Ectodermal cell (in vitro differentiated cells): ENCODE measurements at regions not wholly inside any gene's neighbourhood (a gene's known extent, or its start where the extent isn't known, plus 50 kb on each side); places are given as distances from the start of the nearest gene placed in this dataset.

Experiments
- H3K27ac ChIP-seq: 2 replicates; pipeline ENCODE4 v1.7.0; 2013; ENCODE audit warnings: mild to moderate bottlenecking, low read depth, low read length; ENCODE audit not compliant: insufficient read depth, poor library complexity, severe bottlenecking
- H3K27me3 ChIP-seq: 2 replicates; pipeline ENCODE4 v1.7.0; 2013; ENCODE audit warnings: mild to moderate bottlenecking, low read length; ENCODE audit not compliant: insufficient read depth, control insufficient read depth, poor library complexity, severe bottlenecking
- H3K36me3 ChIP-seq: one replicate; pipeline ENCODE4 v1.7.0; 2013; ENCODE audit warnings: low read length; ENCODE audit not compliant: control insufficient read depth, insufficient read depth
- H3K4me1 ChIP-seq: one replicate; pipeline ENCODE4 v1.7.0; 2013; ENCODE audit warnings: low read length; ENCODE audit not compliant: control insufficient read depth, insufficient read depth
- H3K4me3 ChIP-seq: 2 replicates; pipeline ENCODE4 v1.7.0; 2013; ENCODE audit warnings: low read depth, low read length, control low read depth; ENCODE audit not compliant: insufficient read depth
- H3K9me3 ChIP-seq: 2 replicates; pipeline ENCODE4 v1.7.0; 2013; ENCODE audit warnings: mild to moderate bottlenecking, low read length, moderate library complexity; ENCODE audit not compliant: control insufficient read depth
- WGBS, 2 experiments: methylation state at CpG; one replicate each; pipeline ENCODE4 v1.1.7; 2013; ENCODE audit warnings: missing lambda C conversion rate in 2 of 2; 5-methylcytosine and 5-hydroxymethylcytosine counted together

DNA sequence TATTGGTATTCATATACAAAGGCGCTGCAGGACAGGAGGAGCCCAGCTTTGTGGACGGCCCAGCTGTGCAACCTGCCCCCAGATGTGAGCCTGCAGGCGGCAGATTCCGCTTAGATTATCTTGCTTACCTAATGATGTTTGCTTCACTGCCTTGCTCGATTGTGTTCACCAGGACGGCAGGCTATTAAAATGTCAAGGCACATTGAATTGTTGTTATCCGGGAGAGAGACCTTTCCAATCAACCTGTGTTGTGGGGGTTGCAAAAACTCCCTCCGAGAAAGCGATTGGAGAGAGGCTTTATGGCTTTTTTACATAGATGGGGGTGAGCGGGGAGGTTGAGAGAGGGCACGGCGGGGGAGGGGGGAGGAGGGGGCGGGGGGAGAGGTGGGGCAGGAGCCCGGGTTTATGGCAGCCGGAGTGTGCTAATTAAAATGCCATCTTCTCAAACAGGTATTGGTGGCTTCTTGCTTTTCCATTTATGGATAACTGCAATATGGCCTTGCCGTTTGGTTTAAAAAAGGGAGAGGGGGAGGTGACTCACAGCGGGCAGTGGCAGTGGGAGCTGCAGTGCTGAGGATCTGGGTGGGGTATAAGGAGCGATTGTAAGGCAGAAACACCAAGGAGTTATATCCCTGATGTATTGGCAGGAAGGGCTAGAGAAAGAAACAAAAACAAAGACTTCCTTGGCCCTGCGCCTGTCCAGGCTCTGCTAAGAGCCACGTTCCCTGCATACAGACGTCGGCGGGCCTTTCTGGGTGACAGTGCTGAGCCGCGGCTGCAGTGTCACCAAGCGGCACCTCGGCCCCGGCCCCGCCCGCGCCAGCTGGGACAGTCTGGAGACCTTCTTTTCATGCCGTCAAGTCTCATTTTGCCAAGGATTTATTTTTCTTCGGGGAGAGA lies 97.2 kb downstream of the INSIG2 start:
- 4 to 6% methylated on average over 27 to 32 of the region's 33 CpGs for WGBS, 2 experiments
- no peaks in the 10 kb centered on the region for H3K9me3 ChIP-seq
- H3K27ac ChIP-seq, result peak overlapping the region; percentile 93
- H3K4me3 ChIP-seq, result peak overlapping the region; percentile 76
- no peaks in the 10 kb centered on the region for H3K36me3 ChIP-seq
- peaks cover 5% of the 10 kb centered on the region for H3K4me1 ChIP-seq
- no peaks in the 10 kb centered on the region for H3K27me3 ChIP-seq

DNA sequence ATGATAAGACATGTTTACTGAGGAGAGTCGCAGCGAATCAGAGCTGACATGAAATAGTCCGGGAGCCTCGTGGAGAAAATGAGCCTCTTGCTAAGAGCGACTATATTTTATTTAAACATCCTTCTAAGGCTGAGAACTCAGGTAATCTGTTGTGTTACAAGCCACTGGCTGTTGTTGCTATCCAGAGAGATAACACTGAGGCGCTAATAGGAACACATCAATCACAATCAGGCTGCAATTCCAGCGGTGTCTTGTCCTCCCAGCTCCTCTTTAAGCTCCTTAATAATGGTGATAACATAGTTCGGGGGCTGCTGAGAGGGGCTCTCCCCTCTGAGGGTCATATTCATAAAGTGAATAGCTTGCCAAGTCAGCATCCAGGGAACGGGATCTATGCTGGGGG lies 95.1 kb downstream of the INSIG2 start:
- Histone ChIP-seq H3K9me3 (no peaks in the 10 kb centered on the region), H3K4me3 (no peak overlapping the region), H3K36me3 (no peaks in the 10 kb centered on the region), H3K27ac (no peak overlapping the region), H3K27me3 (no peaks in the 10 kb centered on the region), H3K4me1 (peaks cover 5% of the 10 kb centered on the region)
- 89 to 91% methylated on average over 9 of the region's 9 CpGs for WGBS, 2 experiments

DNA sequence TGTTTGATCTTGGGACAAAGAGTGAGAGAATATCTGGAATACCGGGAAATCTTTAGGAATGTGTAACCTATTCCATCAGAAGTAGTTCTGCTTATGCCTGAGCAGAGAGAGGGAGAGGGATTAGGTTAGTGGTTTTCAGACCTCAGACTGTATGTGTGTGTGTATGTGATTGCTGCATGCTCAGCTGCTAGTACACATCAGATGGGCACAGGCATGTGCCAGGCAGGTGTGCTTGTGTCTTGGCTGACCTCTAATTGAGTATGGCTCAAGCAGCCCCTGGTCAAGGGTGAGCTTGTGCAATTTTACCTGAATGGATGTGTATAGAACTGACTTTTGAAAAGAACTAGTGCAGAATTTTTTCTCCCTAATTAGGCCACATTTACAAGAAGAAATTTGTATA lies 91.2 kb downstream of the INSIG2 start:
- no peak overlapping the region for H3K27ac ChIP-seq
- H3K27me3 ChIP-seq, result no peaks in the 10 kb centered on the region
- H3K36me3 ChIP-seq, result no peaks in the 10 kb centered on the region
- H3K4me3 ChIP-seq, result no peak overlapping the region
- WGBS, 2 experiments, result 91 to 98% methylated on average over 1 of the region's 1 CpG
- H3K4me1 ChIP-seq, result no peaks in the 10 kb centered on the region
- H3K9me3 ChIP-seq, result no peaks in the 10 kb centered on the region

DNA sequence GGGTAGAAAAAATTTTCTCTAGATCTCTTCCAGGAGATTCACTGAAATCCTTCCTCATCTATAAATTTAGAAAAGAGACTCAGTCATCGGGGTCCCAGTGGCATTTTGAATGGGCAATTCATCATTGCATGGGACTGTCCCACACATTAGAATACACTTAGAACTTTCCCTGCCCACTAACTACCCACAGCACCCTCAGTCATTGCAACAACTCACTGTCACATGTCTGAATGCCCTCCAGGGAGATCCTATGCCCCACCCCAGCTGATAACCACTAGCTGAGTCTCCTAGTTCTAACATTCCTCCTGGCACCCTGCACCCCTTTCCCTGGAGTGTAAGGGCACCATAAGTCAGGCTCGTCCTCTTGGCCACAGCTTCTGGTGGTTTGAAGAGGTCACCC lies 89.6 kb downstream of the INSIG2 start:
- Histone ChIP-seq H3K4me3 (no peak overlapping the region), H3K9me3 (no peaks in the 10 kb centered on the region), H3K4me1 (no peaks in the 10 kb centered on the region), H3K36me3 (no peaks in the 10 kb centered on the region), H3K27ac (no peak overlapping the region), H3K27me3 (no peaks in the 10 kb centered on the region)
- 91 to 95% methylated on average over 2 of the region's 2 CpGs for WGBS, 2 experiments

DNA sequence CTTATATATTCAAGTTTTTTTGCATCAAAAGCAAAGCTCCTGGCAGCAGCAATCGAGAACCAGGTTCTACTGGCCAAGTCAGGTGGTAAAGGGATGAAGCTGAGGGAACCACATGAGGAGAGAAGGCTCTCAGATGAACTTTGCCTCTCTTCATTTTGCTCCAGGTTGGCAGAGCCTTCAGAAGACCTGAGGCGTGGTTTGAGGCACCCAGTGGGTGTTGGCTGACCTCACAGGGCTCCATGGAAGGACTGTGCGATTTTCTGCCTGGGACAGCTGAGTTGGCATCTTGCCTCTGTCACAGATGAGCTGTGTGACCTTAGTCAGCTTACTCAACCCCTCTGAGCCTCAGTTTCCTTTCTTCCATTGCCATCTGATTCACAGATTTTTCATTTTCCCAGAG lies 89.0 kb downstream of the INSIG2 start:
- Histone ChIP-seq H3K4me3 (no peak overlapping the region), H3K36me3 (no peaks in the 10 kb centered on the region), H3K27ac (no peak overlapping the region), H3K9me3 (no peaks in the 10 kb centered on the region), H3K27me3 (no peaks in the 10 kb centered on the region), H3K4me1 (no peaks in the 10 kb centered on the region)
- WGBS, 2 experiments, result 91 to 95% methylated on average over 3 of the region's 3 CpGs

DNA sequence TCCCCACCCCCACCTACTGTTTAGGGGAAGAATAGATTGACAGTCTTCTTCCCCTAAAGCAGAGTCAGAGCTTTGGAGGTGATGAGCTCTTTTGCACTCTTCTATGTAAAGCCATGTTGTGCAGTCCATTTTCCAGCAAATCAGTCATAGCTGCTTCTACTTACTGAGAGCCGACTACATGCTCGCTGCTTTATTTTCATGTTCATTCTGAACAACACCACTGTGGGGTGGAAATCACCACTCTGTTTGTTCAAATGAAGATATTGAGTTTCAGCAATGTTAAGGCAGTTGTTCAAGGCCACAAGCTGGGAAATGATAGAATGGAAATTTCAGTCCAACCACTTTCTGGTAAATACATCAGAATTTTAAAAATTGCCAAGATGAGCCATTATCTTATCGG lies 88.3 kb downstream of the INSIG2 start:
- H3K36me3 ChIP-seq, result no peaks in the 10 kb centered on the region
- H3K27ac ChIP-seq, result no peak overlapping the region
- H3K27me3 ChIP-seq, result no peaks in the 10 kb centered on the region
- H3K4me1 ChIP-seq, result no peaks in the 10 kb centered on the region
- WGBS, 2 experiments, result 97 to 98% methylated on average over 3 of the region's 3 CpGs
- no peak overlapping the region for H3K4me3 ChIP-seq
- no peaks in the 10 kb centered on the region for H3K9me3 ChIP-seq

DNA sequence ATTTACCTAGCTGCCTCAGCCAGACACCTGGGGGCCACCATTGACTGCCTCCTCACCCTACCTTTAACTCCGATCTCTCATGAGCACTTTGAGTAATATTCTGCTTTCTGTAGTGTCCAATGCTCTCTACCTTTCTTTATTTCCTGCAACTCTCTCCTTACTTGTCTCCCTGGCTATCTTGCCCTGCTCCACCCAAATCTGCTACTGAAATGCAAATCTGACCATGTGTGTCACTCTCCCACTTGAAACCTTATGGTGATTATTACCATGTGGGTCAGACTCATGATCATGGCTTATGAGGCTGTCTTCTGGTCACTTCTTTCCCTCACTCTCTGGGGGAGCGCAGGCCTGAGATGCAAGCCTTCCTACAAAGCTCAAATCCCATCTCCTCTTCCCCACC lies 83.3 kb downstream of the INSIG2 start:
- 88 to 95% methylated on average over 2 of the region's 2 CpGs for WGBS, 2 experiments

DNA sequence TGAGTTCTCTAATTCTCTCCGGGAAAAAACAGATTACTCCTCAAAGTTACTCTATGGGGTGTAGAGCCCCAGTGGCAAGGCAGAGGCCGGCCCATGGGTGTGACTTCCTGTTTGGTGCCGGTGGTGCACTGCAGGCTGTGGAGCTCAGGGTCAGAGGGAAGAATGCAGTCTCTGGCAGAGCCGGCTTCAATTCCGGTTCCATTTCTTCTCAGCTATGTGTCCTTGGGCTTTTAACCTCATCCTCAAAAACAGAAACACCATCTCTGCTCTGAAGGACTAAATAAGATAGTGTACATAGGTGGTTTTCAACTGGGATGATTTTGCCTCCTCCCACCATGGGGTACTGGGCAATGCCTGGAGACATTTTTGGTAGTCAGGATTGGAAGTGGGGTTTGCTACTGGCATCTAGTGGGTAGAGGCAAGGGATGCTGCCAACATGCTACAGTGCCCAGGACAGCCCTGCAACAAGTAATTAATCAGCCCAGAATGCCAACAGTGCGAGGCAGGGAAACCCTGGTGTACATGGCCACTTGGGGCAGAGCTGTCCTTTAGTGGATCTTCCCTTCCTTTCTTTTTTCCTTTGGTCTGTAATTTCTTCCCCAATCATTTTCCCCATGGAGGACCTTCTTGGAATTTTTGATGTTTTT lies 81.2 kb downstream of the INSIG2 start:
- Histone ChIP-seq H3K9me3 (peaks cover 2% of the 10 kb centered on the region), H3K27me3 (no peaks in the 10 kb centered on the region), H3K4me1 (no peaks in the 10 kb centered on the region), H3K27ac (no peak overlapping the region), H3K36me3 (peaks cover 2% of the 10 kb centered on the region), H3K4me3 (no peak overlapping the region)
- 56 to 70% methylated on average over 5 to 6 of the region's 6 CpGs for WGBS, 2 experiments

More for the DNA sequence above, 83.3 kb downstream of the INSIG2 start:
- H3K27me3 ChIP-seq, result no peaks in the 10 kb centered on the region
- no peak overlapping the region for H3K4me3 ChIP-seq
- no peaks in the 10 kb centered on the region for H3K36me3 ChIP-seq
- H3K9me3 ChIP-seq, result no peaks in the 10 kb centered on the region
- no peak overlapping the region for H3K27ac ChIP-seq
- H3K4me1 ChIP-seq, result no peaks in the 10 kb centered on the region

DNA sequence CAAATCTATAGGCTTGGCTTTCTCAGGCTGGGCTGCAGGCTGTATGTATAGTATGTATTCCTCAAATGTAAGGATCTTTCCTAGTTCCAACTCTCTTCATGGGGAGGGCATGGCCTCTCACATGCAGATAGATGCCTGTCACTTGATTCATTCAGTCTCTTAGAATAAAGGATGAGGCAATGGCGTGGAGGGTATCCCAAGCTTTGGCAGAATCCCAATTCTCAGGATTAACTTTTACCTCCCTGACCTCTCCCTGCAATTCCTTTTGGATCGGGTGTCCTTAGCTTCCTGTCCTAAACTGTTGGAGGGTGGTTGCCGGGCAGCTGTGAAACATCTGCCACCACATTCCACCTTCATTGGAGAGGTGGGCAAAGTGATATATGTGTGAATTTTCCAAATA lies 80.3 kb downstream of the INSIG2 start:
- Histone ChIP-seq H3K4me3 (no peak overlapping the region), H3K27ac (no peak overlapping the region), H3K27me3 (no peaks in the 10 kb centered on the region), H3K9me3 (peaks cover 2% of the 10 kb centered on the region), H3K36me3 (peaks cover 4% of the 10 kb centered on the region), H3K4me1 (no peaks in the 10 kb centered on the region)
- 83% methylated on average over 3 of the region's 3 CpGs for WGBS, 2 experiments

DNA sequence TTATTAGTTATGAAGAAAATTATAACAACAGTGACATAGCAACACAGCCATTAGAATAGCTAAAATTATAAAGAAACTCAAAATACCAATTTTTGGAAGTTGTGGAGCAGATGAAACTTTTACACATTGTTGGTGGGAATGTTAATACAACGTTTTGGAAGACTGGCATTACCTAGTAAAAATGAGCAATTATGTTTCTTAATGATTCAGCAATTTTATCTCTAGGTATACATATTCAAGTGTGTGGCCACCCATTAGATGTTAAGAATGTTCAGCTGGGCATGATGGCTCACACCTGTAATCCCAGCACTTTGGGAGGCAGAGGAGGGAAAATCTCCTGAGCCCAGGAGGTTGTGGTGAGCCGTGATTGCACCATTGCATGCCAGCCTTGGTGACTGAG lies 78.8 kb downstream of the INSIG2 start:
- H3K9me3 ChIP-seq, result peaks cover 2% of the 10 kb centered on the region
- no peak overlapping the region for H3K4me3 ChIP-seq
- no peak overlapping the region for H3K27ac ChIP-seq
- no peaks in the 10 kb centered on the region for H3K4me1 ChIP-seq
- WGBS, 2 experiments, result 87 to 91% methylated on average over 2 of the region's 2 CpGs
- peaks cover 4% of the 10 kb centered on the region for H3K36me3 ChIP-seq
- no peaks in the 10 kb centered on the region for H3K27me3 ChIP-seq
